ENCODE measurements at regions not wholly inside any gene's neighbourhood (a gene's known extent, or its start where the extent isn't known, plus 50 kb on each side); places are given as distances from the start of the nearest gene placed in this dataset.

DNA sequence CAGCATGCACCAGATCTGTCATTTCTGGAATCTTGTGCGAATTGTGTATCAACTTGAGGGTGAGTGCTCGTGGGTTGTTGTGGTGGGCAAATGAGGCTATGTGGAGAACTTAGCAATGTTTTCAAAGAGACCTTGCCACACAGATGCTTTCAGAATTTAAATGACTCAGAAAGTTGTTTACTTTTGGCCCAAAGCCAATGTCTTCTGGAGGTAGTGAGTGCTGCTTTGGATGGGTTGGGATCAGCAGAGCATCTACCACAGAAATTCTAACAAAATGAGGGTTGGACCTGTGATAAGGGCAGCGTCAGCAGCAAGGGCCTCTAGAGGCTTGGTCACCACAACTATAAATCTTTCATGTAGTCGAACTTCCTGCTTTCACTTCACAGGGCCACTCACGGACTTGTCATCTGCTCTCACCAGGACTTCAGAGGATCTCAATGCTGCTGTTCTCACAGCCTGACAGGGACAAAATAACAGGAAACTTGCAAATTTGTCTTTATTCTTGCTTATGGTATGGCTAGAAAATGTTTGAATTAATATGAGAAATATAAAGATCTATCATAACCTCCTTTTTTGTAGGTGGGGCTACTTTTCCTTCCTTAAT lies 111.4 kb downstream of the DACT1 start:
- Histone ChIP-seq H3K4me1 (ENCODE audit: insufficient read depth, low read length) (peaks cover 3% of the 10 kb centered on the region), H3K9me3 (ENCODE audit: low read length) (no peaks in the 10 kb centered on the region), H3K4me3 (ENCODE audit: low read length) (no peak overlapping the region), H3K36me3 (ENCODE audit: insufficient read depth, low read length) (no peaks in the 10 kb centered on the region), H2AFZ (ENCODE audit: low read depth, low read length) (no peak overlapping the region), H3K27me3 (ENCODE audit: insufficient read depth, low read length) (no peaks in the 10 kb centered on the region)

DNA sequence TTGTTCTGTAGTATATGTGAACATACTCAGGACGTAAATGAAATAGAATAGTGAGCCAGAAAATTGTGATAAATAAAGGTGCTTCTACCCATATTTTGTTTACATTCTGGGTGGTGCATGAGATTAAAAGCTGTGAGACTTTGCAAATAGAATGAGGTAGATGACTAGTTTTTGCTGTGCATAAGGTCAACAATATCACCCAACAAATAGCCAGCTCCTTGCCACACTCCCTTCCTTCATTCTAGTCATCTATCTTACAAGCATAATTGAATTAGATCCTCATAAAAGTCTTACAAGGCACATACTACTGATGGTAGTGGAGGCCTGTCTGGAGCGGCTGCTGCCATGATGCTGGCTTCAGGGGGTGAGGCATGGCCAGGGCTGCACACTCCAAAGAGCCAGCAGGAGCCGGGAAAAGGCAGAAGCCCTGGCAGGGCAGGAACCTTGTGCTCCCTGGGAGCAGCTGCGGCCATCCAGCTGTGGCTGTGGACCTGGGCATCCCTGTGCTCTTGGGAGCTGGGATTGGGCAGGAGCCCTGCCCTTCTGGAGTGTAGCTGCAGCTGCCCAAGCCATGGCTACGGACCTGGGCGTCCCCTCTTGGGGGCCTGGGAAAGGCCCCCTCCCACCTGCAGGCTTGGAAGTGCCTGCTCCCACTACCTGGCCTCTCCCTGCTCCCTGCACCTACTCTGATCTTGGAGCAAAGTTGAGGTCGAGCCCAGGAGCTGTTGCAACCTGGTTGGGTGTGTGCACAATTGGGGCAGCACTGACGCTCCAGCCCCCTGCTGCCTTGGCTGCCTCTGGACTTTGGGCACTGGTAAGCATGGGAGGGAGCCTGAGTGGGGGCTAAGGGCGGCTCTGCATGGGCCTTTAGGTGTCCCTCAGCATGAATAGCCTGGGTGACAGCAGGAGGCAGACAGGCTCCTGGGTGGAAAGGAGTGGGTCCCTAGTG lies 112.8 kb downstream of the DACT1 start:
- Histone ChIP-seq H3K4me3 (ENCODE audit: low read length) (no peak overlapping the region), H2AFZ (ENCODE audit: low read depth, low read length) (no peak overlapping the region), H3K4me1 (ENCODE audit: insufficient read depth, low read length) (peaks cover 5% of the 10 kb centered on the region), H3K9me3 (ENCODE audit: low read length) (no peaks in the 10 kb centered on the region), H3K36me3 (ENCODE audit: insufficient read depth, low read length) (no peaks in the 10 kb centered on the region), H3K27me3 (ENCODE audit: insufficient read depth, low read length) (no peaks in the 10 kb centered on the region)

DNA sequence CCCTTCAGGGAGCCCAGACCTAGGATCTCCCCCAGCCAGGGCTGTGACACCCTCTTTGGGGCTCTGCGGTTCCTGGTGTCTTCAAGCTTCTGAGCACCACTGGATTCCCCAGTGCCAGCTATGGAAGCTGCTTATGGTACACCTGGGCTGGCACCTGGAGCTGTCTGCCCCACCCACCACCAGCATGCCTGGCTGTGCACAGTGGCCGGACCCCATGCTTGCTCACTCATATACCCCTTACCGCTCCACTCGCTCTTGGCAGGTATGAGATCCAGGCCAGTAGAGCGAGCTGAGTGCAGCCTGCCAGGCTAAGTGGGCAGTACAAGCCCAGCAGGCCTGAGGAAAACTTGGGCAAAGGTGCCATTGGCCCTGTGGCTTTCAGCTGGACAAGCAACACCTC lies 114.0 kb downstream of the DACT1 start:
- Histone ChIP-seq H2AFZ (ENCODE audit: low read depth, low read length) (no peak overlapping the region), H3K4me1 (ENCODE audit: insufficient read depth, low read length) (peaks cover 17% of the 10 kb centered on the region), H3K27me3 (ENCODE audit: insufficient read depth, low read length) (no peaks in the 10 kb centered on the region)

DNA sequence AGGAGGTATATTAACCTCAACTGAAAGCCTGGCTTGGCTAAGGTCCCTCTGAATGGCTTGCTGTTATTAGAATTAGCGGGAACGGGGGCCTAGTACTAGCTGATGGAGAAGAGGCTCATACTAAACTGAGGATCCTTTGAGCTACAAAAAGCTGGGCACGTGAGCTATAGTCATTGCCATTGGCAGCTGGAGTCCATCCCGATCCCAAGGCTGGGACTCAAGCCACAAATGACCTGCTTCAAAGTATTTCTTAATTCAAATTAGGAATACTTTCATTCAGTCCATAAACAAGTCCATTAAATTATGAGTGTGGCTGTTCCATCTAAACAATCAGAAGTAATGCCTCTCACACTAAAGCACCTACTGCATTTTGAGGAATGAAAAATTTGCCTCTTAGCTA lies 114.5 kb downstream of the DACT1 start:
- no peak overlapping the region for H3K4me3 ChIP-seq (ENCODE audit: low read length)

More for the DNA sequence above, 114.0 kb downstream of the DACT1 start:
- Histone ChIP-seq H3K36me3 (ENCODE audit: insufficient read depth, low read length) (no peaks in the 10 kb centered on the region), H3K9me3 (ENCODE audit: low read length) (no peaks in the 10 kb centered on the region), H3K4me3 (ENCODE audit: low read length) (no peak overlapping the region)

GRCh38 chr14:58752771-58753201 lies 115.0 kb downstream of the DACT1 start:
- H3K4me3 ChIP-seq (ENCODE audit: low read length), result no peak overlapping the region
- H3K9me3 ChIP-seq (ENCODE audit: low read length), result no peaks in the 10 kb centered on the region
- H3K4me1 ChIP-seq (ENCODE audit: insufficient read depth, low read length), result peaks cover 18% of the 10 kb centered on the region
- H2AFZ ChIP-seq (ENCODE audit: low read depth, low read length), result peak overlapping the region; percentile 6
- H3K27me3 ChIP-seq (ENCODE audit: insufficient read depth, low read length), result no peaks in the 10 kb centered on the region
- H3K36me3 ChIP-seq (ENCODE audit: insufficient read depth, low read length), result no peaks in the 10 kb centered on the region

More for the DNA sequence above, 114.5 kb downstream of the DACT1 start:
- H3K36me3 ChIP-seq (ENCODE audit: insufficient read depth, low read length), result no peaks in the 10 kb centered on the region
- no peaks in the 10 kb centered on the region for H3K27me3 ChIP-seq (ENCODE audit: insufficient read depth, low read length)
- H2AFZ ChIP-seq (ENCODE audit: low read depth, low read length), result no peak overlapping the region
- H3K4me1 ChIP-seq (ENCODE audit: insufficient read depth, low read length), result peaks cover 18% of the 10 kb centered on the region
- H3K9me3 ChIP-seq (ENCODE audit: low read length), result no peaks in the 10 kb centered on the region

GRCh38 chr14:58755031-58755925 lies 117.5 kb downstream of the DACT1 start:
- no peaks in the 10 kb centered on the region for H3K36me3 ChIP-seq (ENCODE audit: insufficient read depth, low read length)
- H3K27me3 ChIP-seq (ENCODE audit: insufficient read depth, low read length), result no peaks in the 10 kb centered on the region
- peaks cover 18% of the 10 kb centered on the region for H3K4me1 ChIP-seq (ENCODE audit: insufficient read depth, low read length)
- H3K9me3 ChIP-seq (ENCODE audit: low read length), result no peaks in the 10 kb centered on the region
- H3K4me3 ChIP-seq (ENCODE audit: low read length), result no peak overlapping the region
- no peak overlapping the region for H2AFZ ChIP-seq (ENCODE audit: low read depth, low read length)

DNA sequence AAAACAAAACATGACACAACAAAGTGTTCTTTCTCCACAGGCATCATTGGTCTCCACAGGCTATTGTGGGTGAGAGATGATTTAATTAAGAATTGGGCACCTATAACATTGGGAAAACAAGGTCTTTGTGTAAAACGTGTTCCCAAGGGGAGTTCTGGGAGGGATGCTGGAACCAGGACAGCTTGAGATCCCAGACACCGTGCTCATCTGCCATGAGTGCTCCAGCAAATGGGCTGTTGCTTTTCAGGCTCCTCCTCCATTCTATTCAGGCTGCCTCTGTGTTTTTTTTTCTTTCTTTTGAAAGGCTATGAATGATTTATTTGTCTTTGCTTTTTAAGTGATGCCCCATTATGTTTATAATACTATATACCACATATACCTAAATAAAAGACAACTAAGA lies 122.4 kb downstream of the DACT1 start:
- no peak overlapping the region for H3K4me3 ChIP-seq (ENCODE audit: low read length)

GRCh38 chr14:58762629-58763028 lies 124.9 kb downstream of the DACT1 start:
- Histone ChIP-seq H2AFZ (ENCODE audit: low read depth, low read length) (no peak overlapping the region), H3K36me3 (ENCODE audit: insufficient read depth, low read length) (no peaks in the 10 kb centered on the region)

More for the DNA sequence above, 122.4 kb downstream of the DACT1 start:
- H3K36me3 ChIP-seq (ENCODE audit: insufficient read depth, low read length), result no peaks in the 10 kb centered on the region
- no peak overlapping the region for H2AFZ ChIP-seq (ENCODE audit: low read depth, low read length)
- H3K9me3 ChIP-seq (ENCODE audit: low read length), result no peaks in the 10 kb centered on the region
- peaks cover 20% of the 10 kb centered on the region for H3K4me1 ChIP-seq (ENCODE audit: insufficient read depth, low read length)
- H3K27me3 ChIP-seq (ENCODE audit: insufficient read depth, low read length), result no peaks in the 10 kb centered on the region

GRCh38 chr14:58763210-58763609 lies 125.4 kb downstream of the DACT1 start:
- no peak overlapping the region for H2AFZ ChIP-seq (ENCODE audit: low read depth, low read length)
- H3K4me1 ChIP-seq (ENCODE audit: insufficient read depth, low read length), result peaks cover 14% of the 10 kb centered on the region
- H3K4me3 ChIP-seq (ENCODE audit: low read length), result no peak overlapping the region
- H3K9me3 ChIP-seq (ENCODE audit: low read length), result no peaks in the 10 kb centered on the region
- no peaks in the 10 kb centered on the region for H3K36me3 ChIP-seq (ENCODE audit: insufficient read depth, low read length)
- no peaks in the 10 kb centered on the region for H3K27me3 ChIP-seq (ENCODE audit: insufficient read depth, low read length)

More at GRCh38 chr14:58762629-58763028, 124.9 kb downstream of the DACT1 start:
- no peaks in the 10 kb centered on the region for H3K27me3 ChIP-seq (ENCODE audit: insufficient read depth, low read length)
- H3K4me1 ChIP-seq (ENCODE audit: insufficient read depth, low read length), result peaks cover 14% of the 10 kb centered on the region
- H3K9me3 ChIP-seq (ENCODE audit: low read length), result no peaks in the 10 kb centered on the region
- H3K4me3 ChIP-seq (ENCODE audit: low read length), result no peak overlapping the region

GRCh38 chr14:58765418-58765831 lies 127.7 kb downstream of the DACT1 start:
- H3K27me3 ChIP-seq (ENCODE audit: insufficient read depth, low read length), result no peaks in the 10 kb centered on the region
- peaks cover 14% of the 10 kb centered on the region for H3K4me1 ChIP-seq (ENCODE audit: insufficient read depth, low read length)
- H2AFZ ChIP-seq (ENCODE audit: low read depth, low read length), result peak overlapping the region; percentile 62
- peak overlapping the region; percentile 39 for H3K4me3 ChIP-seq (ENCODE audit: low read length)
- no peaks in the 10 kb centered on the region for H3K36me3 ChIP-seq (ENCODE audit: insufficient read depth, low read length)
- no peaks in the 10 kb centered on the region for H3K9me3 ChIP-seq (ENCODE audit: low read length)

DNA sequence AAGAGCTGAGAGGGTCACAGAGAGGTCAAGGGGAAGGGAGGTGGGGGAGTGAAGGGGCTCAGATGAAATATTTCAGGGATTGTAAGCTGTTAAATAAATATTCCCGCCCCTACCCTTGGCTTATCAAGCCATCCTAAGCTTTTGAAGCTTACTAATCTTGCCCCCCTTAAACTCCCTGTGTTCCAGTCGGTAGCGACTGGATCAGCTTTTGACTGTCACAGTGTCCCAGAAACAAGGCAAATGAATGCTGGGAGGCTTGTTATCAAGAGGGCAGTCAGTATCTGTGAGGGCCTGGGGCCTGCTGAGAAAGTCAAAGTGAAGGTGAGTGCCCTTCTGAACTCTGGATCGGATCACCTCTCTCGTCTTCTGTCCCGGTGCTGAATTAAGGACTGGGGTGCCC lies 128.1 kb downstream of the DACT1 start:
- peaks cover 14% of the 10 kb centered on the region for H3K4me1 ChIP-seq (ENCODE audit: insufficient read depth, low read length)
- no peaks in the 10 kb centered on the region for H3K9me3 ChIP-seq (ENCODE audit: low read length)
- no peaks in the 10 kb centered on the region for H3K27me3 ChIP-seq (ENCODE audit: insufficient read depth, low read length)
- no peaks in the 10 kb centered on the region for H3K36me3 ChIP-seq (ENCODE audit: insufficient read depth, low read length)
- peak overlapping the region; percentile 62 for H2AFZ ChIP-seq (ENCODE audit: low read depth, low read length)
- H3K4me3 ChIP-seq (ENCODE audit: low read length), result peak overlapping the region; percentile 39

DNA sequence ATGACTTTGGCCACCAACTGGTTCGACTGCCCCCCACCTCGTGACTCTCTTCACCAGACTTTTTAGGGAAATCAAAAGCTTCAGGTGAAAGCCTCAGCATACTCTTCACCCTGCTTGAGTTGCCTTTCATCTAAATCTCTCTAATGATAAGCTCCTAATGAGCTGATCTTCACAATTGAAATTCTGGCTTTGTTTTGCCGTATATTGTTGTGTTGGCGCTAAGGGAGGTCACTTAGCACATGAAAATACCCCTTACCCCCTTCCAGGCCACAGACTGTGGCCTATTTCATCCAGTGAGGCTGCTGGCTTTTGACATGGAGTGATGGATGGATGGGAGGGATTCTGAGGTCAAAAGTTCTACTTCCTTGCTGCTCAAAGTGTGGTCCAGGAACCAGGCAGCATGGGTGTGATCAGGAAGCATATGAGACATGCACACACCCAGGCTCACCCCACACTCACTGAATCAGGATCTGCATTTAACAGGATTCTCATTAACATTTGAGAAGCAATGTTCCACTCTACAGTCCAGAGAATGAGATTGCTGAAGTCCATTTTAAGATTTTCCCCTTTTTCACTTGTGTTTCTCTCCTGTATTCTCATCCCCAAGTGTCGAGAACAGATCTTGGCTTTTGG lies 131.4 kb downstream of the DACT1 start:
- H3K4me3 ChIP-seq (ENCODE audit: low read length), result no peak overlapping the region
- H3K27me3 ChIP-seq (ENCODE audit: insufficient read depth, low read length), result no peaks in the 10 kb centered on the region
- H3K4me1 ChIP-seq (ENCODE audit: insufficient read depth, low read length), result peaks cover 17% of the 10 kb centered on the region
- no peak overlapping the region for H2AFZ ChIP-seq (ENCODE audit: low read depth, low read length)
- H3K9me3 ChIP-seq (ENCODE audit: low read length), result no peaks in the 10 kb centered on the region
- no peaks in the 10 kb centered on the region for H3K36me3 ChIP-seq (ENCODE audit: insufficient read depth, low read length)

Data from neuron (in vitro differentiated cells).